ENCODE measurements at regions not wholly inside any gene's neighbourhood (a gene's known extent, or its start where the extent isn't known, plus 50 kb on each side); places are given as distances from the start of the nearest gene placed in this dataset.

GRCh38 chr2:203804070-203804469, 63.5 kb upstream of the CTLA4 start:
- no peak for TF ChIP-seq CTCF (IDR thresholded peaks at IDR 0.05)
- TF ChIP-seq POLR2A (IDR thresholded peaks at IDR 0.05), result no peak

Data from adrenal gland (tissue), 5 donors.